T-helper 17 cell (primary cell): ENCODE measurements at regions not wholly inside any gene's neighbourhood (a gene's known extent, or its start where the extent isn't known, plus 50 kb on each side); places are given as distances from the start of the nearest gene placed in this dataset.
"Not testable (repeated sequence)": the region's sequence is repeated elsewhere in the genome, so short reads cannot be mapped to it uniquely, and the experiment has no call there.

ENCODE experiments used
- ATAC-seq: fragments of 150-1000 bp; cut with Tn5 transposase; 2 replicates; pipeline ENCODE4 v1.10.0; 2021; ENCODE audit warnings: mild to moderate bottlenecking, moderate library complexity
- DNase-seq, 3 donors: peaks; one replicate each; pipeline versions ENCODE4 v3.0.0 to v3.0.0-alpha.2; 2020 to 2021
- H3K9me3 ChIP-seq: one replicate; pipeline ENCODE4 v1.7.0; 2013; ENCODE audit warnings: low read length, mild to moderate bottlenecking; ENCODE audit not compliant: control insufficient read depth, poor library complexity, severe bottlenecking
- H3K27ac Mint-ChIP-seq: one replicate; pipeline ENCODE4 v1.8.0; 2022; ENCODE audit warnings: mild to moderate bottlenecking, moderate library complexity, mixed read lengths
- H3K27me3 Mint-ChIP-seq: one replicate; pipeline ENCODE4 v1.8.0; 2022; ENCODE audit warnings: mixed read lengths
- H3K36me3 Mint-ChIP-seq: one replicate; pipeline ENCODE4 v1.8.0; 2022; ENCODE audit warnings: low read depth, mixed read lengths
- H3K4me1 Mint-ChIP-seq: one replicate; pipeline ENCODE4 v1.8.0; 2022; ENCODE audit warnings: mild to moderate bottlenecking, mixed read lengths
- H3K4me3 Mint-ChIP-seq: one replicate; pipeline ENCODE4 v1.8.0; 2022; ENCODE audit warnings: mild to moderate bottlenecking, moderate library complexity, mixed read lengths

DNA sequence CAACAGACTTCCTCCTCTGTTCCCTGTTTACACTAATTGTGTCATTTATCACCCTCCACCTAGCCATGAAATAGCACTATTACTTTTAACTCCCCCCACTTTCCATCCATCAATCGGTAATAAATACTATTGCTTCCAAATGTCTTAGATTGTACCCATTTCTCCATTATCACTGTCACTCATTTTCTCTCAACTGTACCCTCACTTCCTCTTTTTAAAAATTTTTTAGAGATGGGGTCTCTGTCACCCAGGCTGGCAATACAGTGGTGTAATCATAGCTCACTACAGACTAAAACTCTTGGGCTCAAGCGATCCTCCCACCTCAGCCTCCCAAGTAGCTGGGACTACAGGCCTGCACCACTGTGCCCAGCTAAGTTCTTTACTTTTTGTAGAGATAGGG is 123.5 kb upstream of the EGR2 start:
- no peak for DNase-seq
- no peaks in the 10 kb centered on the region for H3K36me3 Mint-ChIP-seq
- H3K9me3 ChIP-seq = no peaks in the 10 kb centered on the region
- no peak overlapping the region for H3K27ac Mint-ChIP-seq
- H3K4me3 Mint-ChIP-seq = no peak overlapping the region
- peaks cover 2% of the 10 kb centered on the region for H3K4me1 Mint-ChIP-seq
- no peak for ATAC-seq
- H3K27me3 Mint-ChIP-seq = peaks cover 37% of the 10 kb centered on the region

GRCh38 chr10:62938672-62939071 is 122.5 kb upstream of the EGR2 start:
- H3K9me3 ChIP-seq = no peaks in the 10 kb centered on the region
- no peak for ATAC-seq
- H3K4me3 Mint-ChIP-seq = no peak overlapping the region
- DNase-seq = no peak
- peaks cover 34% of the 10 kb centered on the region for H3K27me3 Mint-ChIP-seq
- no peaks in the 10 kb centered on the region for H3K36me3 Mint-ChIP-seq
- H3K4me1 Mint-ChIP-seq = peaks cover 2% of the 10 kb centered on the region
- no peak overlapping the region for H3K27ac Mint-ChIP-seq

GRCh38 chr10:62937674-62938073 is 121.5 kb upstream of the EGR2 start:
- ATAC-seq (no peak), DNase-seq (no peak)
- Mint-ChIP-seq H3K27ac (no peak overlapping the region), H3K27me3 (peaks cover 40% of the 10 kb centered on the region), H3K4me1 (peaks cover 2% of the 10 kb centered on the region), H3K4me3 (no peak overlapping the region), H3K36me3 (no peaks in the 10 kb centered on the region)
- no peaks in the 10 kb centered on the region for H3K9me3 ChIP-seq

DNA sequence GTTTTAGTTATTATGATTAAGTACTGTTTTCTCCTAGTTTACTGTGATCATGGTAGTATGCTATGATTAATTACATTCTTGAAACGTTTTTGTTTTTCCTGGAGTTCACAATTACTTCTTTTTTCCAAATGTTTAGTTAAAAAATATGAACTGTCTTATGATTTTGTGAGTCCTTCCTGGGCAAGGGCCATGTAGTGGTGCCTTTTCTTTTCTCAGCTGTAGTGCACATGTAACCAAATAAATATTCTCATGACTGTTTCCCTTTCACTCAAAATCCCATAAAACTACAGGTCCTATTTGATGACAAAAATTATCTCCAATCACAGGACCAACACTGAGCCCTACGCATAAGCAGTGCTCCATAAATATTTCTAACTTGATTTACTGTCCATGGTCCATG is 118.9 kb upstream of the EGR2 start:
- H3K27ac Mint-ChIP-seq = no peak overlapping the region
- H3K36me3 Mint-ChIP-seq = no peaks in the 10 kb centered on the region
- H3K9me3 ChIP-seq = no peaks in the 10 kb centered on the region
- ATAC-seq (no peak), DNase-seq (no peak)
- no peak overlapping the region for H3K4me3 Mint-ChIP-seq
- peaks cover 31% of the 10 kb centered on the region for H3K27me3 Mint-ChIP-seq
- peaks cover 2% of the 10 kb centered on the region for H3K4me1 Mint-ChIP-seq

DNA sequence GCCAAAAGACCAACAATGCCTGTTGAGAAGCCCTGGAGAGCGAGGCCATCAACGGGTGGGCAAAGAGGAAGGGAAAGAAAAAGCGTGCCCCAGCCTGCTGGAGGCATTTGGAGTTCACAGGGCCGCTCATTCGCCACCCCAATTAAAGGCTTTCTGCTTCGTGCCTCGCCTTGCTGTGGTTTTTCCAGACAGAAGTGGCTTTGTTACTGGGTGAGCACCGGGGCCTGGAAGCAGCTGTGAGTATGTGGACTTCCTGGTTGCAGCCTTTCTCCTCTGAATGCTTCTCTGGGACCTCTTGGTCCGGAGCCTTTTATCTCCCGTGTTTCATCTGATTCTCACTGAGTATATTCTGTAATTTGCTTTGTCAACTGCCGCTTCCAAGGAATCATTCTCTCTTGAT is 118.1 kb upstream of the EGR2 start:
- no peaks in the 10 kb centered on the region for H3K9me3 ChIP-seq
- Mint-ChIP-seq H3K27me3 (peaks cover 23% of the 10 kb centered on the region), H3K36me3 (no peaks in the 10 kb centered on the region), H3K4me3 (no peak overlapping the region), H3K27ac (no peak overlapping the region), H3K4me1 (peaks cover 2% of the 10 kb centered on the region)
- ATAC-seq = no peak
- DNase-seq = no peak

GRCh38 chr10:62928763-62929162 is 112.6 kb upstream of the EGR2 start:
- H3K27ac Mint-ChIP-seq, H3K9me3 ChIP-seq, DNase-seq, H3K4me3 Mint-ChIP-seq, H3K4me1 Mint-ChIP-seq, ATAC-seq, H3K36me3 Mint-ChIP-seq: not testable (repeated sequence)
- H3K27me3 Mint-ChIP-seq = peaks cover 18% of the 10 kb centered on the region

DNA sequence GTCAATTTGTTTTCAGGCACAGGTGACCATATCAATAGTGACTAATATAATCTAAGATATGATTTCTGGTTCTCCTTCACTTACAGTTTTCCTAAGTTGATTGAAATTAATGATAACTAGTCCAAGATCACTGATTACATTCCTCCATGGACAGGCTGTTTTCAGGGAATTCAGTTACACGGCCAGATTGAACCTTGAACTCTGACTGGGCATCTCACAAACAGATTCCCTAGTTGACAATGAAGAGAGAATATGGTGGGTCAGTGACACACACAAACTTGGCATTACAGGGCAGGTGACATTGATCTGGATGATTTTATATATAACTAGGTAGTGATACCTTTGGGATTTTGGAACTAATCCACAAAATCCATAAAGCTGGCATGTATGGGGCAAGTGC is 110.2 kb upstream of the EGR2 start:
- ATAC-seq (no peak), DNase-seq (no peak)
- H3K27ac Mint-ChIP-seq = no peak overlapping the region
- no peak overlapping the region for H3K4me3 Mint-ChIP-seq
- H3K27me3 Mint-ChIP-seq = peaks cover 13% of the 10 kb centered on the region
- H3K9me3 ChIP-seq = no peaks in the 10 kb centered on the region
- H3K36me3 Mint-ChIP-seq = no peaks in the 10 kb centered on the region
- no peaks in the 10 kb centered on the region for H3K4me1 Mint-ChIP-seq

GRCh38 chr10:62924344-62924748 is 108.2 kb upstream of the EGR2 start:
- peaks cover 20% of the 10 kb centered on the region for H3K27me3 Mint-ChIP-seq
- DNase-seq = no peak
- no peaks in the 10 kb centered on the region for H3K9me3 ChIP-seq
- no peak for ATAC-seq
- H3K4me1 Mint-ChIP-seq = no peaks in the 10 kb centered on the region
- H3K4me3 Mint-ChIP-seq = no peak overlapping the region
- no peak overlapping the region for H3K27ac Mint-ChIP-seq
- H3K36me3 Mint-ChIP-seq = no peaks in the 10 kb centered on the region

GRCh38 chr10:62919776-62920175 is 103.6 kb upstream of the EGR2 start:
- H3K27me3 Mint-ChIP-seq = peaks cover 11% of the 10 kb centered on the region
- ATAC-seq = no peak
- no peak overlapping the region for H3K4me3 Mint-ChIP-seq
- H3K27ac Mint-ChIP-seq = no peak overlapping the region
- no peaks in the 10 kb centered on the region for H3K9me3 ChIP-seq
- no peak for DNase-seq
- H3K36me3 Mint-ChIP-seq = no peaks in the 10 kb centered on the region
- H3K4me1 Mint-ChIP-seq = no peaks in the 10 kb centered on the region

GRCh38 chr10:62917475-62918238 is 101.5 kb upstream of the EGR2 start:
- no peak overlapping the region for H3K27ac Mint-ChIP-seq
- no peaks in the 10 kb centered on the region for H3K36me3 Mint-ChIP-seq
- H3K27me3 Mint-ChIP-seq = peaks cover 8% of the 10 kb centered on the region
- no peaks in the 10 kb centered on the region for H3K9me3 ChIP-seq
- ATAC-seq = no peak
- no peaks in the 10 kb centered on the region for H3K4me1 Mint-ChIP-seq
- H3K4me3 Mint-ChIP-seq = no peak overlapping the region
- no peak for DNase-seq

DNA sequence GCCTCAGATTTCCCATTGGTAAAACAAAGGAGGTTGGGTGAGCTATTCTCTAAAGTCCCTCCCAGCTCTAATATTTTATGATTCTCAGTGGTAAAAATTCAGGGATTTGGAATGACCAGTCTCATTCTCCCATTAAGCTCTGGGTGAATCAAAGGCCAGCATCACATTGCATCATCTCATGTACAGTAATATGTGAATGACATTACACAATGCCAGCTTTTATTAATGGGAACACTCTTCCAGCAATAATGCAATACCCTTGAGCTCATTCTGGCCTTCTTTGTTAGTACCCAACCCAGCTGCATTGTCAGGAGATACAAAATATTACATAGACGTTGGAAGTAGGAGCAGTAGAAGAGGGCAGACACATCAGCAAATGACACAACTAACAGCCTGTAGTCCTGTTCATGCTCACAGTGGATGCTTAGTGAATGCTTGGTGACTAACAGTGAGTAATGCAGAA is 100.0 kb upstream of the EGR2 start:
- no peak overlapping the region for H3K27ac Mint-ChIP-seq
- H3K36me3 Mint-ChIP-seq = no peaks in the 10 kb centered on the region
- no peak for ATAC-seq
- no peaks in the 10 kb centered on the region for H3K9me3 ChIP-seq
- H3K4me1 Mint-ChIP-seq = no peaks in the 10 kb centered on the region
- no peak overlapping the region for H3K4me3 Mint-ChIP-seq
- peaks cover 19% of the 10 kb centered on the region for H3K27me3 Mint-ChIP-seq
- DNase-seq = no peak

DNA sequence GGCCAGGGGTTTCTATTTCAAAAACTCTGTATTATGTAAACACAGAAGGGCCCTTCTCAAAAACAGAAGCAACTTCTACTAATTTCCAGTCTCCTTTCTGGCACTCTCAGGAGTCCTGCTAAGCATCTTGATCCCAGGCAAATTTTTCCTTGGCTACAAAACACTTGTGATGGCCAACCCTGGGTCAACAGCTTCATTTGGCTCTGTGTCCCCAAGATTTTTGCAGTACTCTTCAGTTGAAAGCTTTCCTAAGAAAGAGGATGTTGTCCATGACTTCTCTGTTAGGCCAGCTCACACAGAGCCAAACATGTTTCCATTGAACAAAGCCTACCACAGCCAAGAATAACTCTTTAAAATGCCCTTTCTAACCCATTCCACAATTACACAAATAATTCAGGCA is 99.0 kb upstream of the EGR2 start:
- Mint-ChIP-seq H3K27me3 (peaks cover 22% of the 10 kb centered on the region), H3K4me1 (no peaks in the 10 kb centered on the region), H3K27ac (no peak overlapping the region), H3K4me3 (no peak overlapping the region), H3K36me3 (no peaks in the 10 kb centered on the region)
- DNase-seq = no peak
- no peaks in the 10 kb centered on the region for H3K9me3 ChIP-seq
- no peak for ATAC-seq

DNA sequence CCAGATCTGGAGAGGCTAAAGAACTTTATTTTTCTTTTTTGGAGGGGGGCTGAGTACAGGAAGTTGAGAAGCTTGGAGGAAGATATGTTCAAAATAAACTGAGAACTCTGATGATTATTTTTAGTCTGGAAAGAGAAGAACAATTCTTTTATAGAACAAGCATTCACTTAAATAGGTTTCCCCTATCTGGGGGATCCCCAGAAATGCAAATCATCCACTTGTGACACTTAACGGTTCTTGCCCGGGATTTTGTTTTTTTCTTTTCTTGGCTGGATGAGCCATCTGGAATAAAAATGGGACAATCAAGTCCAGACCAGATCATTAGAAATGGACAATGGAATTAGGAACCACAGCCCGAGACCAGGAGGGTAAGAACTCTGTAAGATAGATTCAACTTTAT is 95.9 kb upstream of the EGR2 start:
- Mint-ChIP-seq H3K4me3 (no peak overlapping the region), H3K27me3 (peaks cover 26% of the 10 kb centered on the region), H3K27ac (no peak overlapping the region), H3K36me3 (no peaks in the 10 kb centered on the region), H3K4me1 (no peaks in the 10 kb centered on the region)
- ATAC-seq (no peak), DNase-seq (no peak)
- H3K9me3 ChIP-seq = no peaks in the 10 kb centered on the region

GRCh38 chr10:62911210-62911963 is 95.2 kb upstream of the EGR2 start:
- no peak for ATAC-seq
- DNase-seq = no peak
- no peaks in the 10 kb centered on the region for H3K4me1 Mint-ChIP-seq
- no peaks in the 10 kb centered on the region for H3K36me3 Mint-ChIP-seq
- peaks cover 27% of the 10 kb centered on the region for H3K27me3 Mint-ChIP-seq
- no peaks in the 10 kb centered on the region for H3K9me3 ChIP-seq
- no peak overlapping the region for H3K27ac Mint-ChIP-seq
- no peak overlapping the region for H3K4me3 Mint-ChIP-seq
